Dermis microvascular lymphatic vessel endothelial cell (primary cell): ENCODE measurements at regions not wholly inside any gene's neighbourhood (a gene's known extent, or its start where the extent isn't known, plus 50 kb on each side); places are given as distances from the start of the nearest gene placed in this dataset.
A peak's percentile ranks its signal among the peaks of the same experiment; 100 is the strongest.

Source experiments
- DNase-seq, 2 donors: peaks; one replicate each; pipeline versions ENCODE4 v3.0.0 to v3.0.0-alpha.2; 2010; ENCODE audit warnings: low read depth in 2 of 2

GRCh38 chr1:58890609-58891008, 106.8 kb upstream of the JUN start:
- no peak for DNase-seq

- DNase-seq, result no peak
Observed at GRCh38 chr1:58891347-58891746, 107.5 kb upstream of the JUN start.

- DNase-seq, result peak; percentile 83 to 96
Observed at GRCh38 chr1:58893257-58893869, 109.5 kb upstream of the JUN start.

- no peak for DNase-seq
Observed at GRCh38 chr1:58895082-58895481, 111.2 kb upstream of the JUN start.

- no peak for DNase-seq
Observed at GRCh38 chr1:58895559-58896145, 111.8 kb upstream of the JUN start.

- peak in 1 of 2 donors; percentile 71 for DNase-seq
Observed at GRCh38 chr1:58896246-58897183, 112.7 kb upstream of the JUN start.

GRCh38 chr1:58898739-58899586, 115.1 kb upstream of the JUN start:
- DNase-seq, result peak; percentile 85 to 98

GRCh38 chr1:58899587-58900271, 115.9 kb upstream of the JUN start:
- no peak for DNase-seq

GRCh38 chr1:58900396-58900795, 116.5 kb upstream of the JUN start:
- DNase-seq, result no peak

GRCh38 chr1:58901008-58901407, 117.2 kb upstream of the JUN start:
- no peak for DNase-seq

- DNase-seq, result peak in 1 of 2 donors; percentile 29
Observed at GRCh38 chr1:58902830-58903513, 119.1 kb upstream of the JUN start.

GRCh38 chr1:58903514-58904298, 119.9 kb upstream of the JUN start:
- peak; percentile 84 to 94 for DNase-seq

GRCh38 chr1:58904299-58905125, 120.7 kb upstream of the JUN start:
- DNase-seq, result no peak

- DNase-seq, result no peak
Observed at GRCh38 chr1:58905126-58905490, 121.3 kb upstream of the JUN start.

- no peak for DNase-seq
Observed at GRCh38 chr1:58905628-58906221, 121.9 kb upstream of the JUN start.

GRCh38 chr1:58907398-58907797, 123.6 kb upstream of the JUN start:
- DNase-seq, result no peak

- DNase-seq, result peak; percentile 84 to 91
Observed at GRCh38 chr1:58908561-58909560, 125.0 kb upstream of the JUN start.
